Keratinocyte (primary cell): ENCODE measurements at regions not wholly inside any gene's neighbourhood (a gene's known extent, or its start where the extent isn't known, plus 50 kb on each side); places are given as distances from the start of the nearest gene placed in this dataset.

Source experiments
- EZH2 ChIP-seq: IDR thresholded peaks from one replicate; pipeline ENCODE4 v1.6.1; 2012; ENCODE audit warnings: inconsistent platforms, mild to moderate bottlenecking, low read length, moderate library complexity
- TF ChIP-seq, protein P1 (sequence below), 3 experiments: IDR thresholded peaks in 1 of 3; conservative IDR thresholded peaks in 1 of 3; optimal IDR thresholded peaks in 1 of 3; 2 replicates in 2 of 3; 3 replicates in 1 of 3; pipeline versions ENCODE3 to v1.5.1; 2011; ENCODE audit warnings: low read length in 3 of 3, mild to moderate bottlenecking in 3 of 3, moderate library complexity in 2 of 3, control low read depth in 1 of 3, inconsistent platforms in 1 of 3; ENCODE audit not compliant: insufficient read depth in 2 of 3; ENCODE audit errors: extremely low read depth in 1 of 3

- TF ChIP-seq, protein P1, sequence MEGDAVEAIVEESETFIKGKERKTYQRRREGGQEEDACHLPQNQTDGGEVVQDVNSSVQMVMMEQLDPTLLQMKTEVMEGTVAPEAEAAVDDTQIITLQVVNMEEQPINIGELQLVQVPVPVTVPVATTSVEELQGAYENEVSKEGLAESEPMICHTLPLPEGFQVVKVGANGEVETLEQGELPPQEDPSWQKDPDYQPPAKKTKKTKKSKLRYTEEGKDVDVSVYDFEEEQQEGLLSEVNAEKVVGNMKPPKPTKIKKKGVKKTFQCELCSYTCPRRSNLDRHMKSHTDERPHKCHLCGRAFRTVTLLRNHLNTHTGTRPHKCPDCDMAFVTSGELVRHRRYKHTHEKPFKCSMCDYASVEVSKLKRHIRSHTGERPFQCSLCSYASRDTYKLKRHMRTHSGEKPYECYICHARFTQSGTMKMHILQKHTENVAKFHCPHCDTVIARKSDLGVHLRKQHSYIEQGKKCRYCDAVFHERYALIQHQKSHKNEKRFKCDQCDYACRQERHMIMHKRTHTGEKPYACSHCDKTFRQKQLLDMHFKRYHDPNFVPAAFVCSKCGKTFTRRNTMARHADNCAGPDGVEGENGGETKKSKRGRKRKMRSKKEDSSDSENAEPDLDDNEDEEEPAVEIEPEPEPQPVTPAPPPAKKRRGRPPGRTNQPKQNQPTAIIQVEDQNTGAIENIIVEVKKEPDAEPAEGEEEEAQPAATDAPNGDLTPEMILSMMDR (optimal IDR thresholded peaks at IDR 0.05 in 1 of 3, IDR thresholded peaks at IDR 0.05 in 1 of 3, conservative IDR thresholded peaks at IDR 0.05 in 1 of 3; ENCODE audit: extremely low read depth in 1 of 3, insufficient read depth in 2 of 3, low read length in 3 of 3) = no peak
- TF ChIP-seq EZH2 = no peak
Observed at GRCh38 chr4:11132478-11132877, 296.2 kb downstream of the HS3ST1 start.
